Medulla oblongata (tissue), 1 donor: ENCODE measurements at regions not wholly inside any gene's neighbourhood (a gene's known extent, or its start where the extent isn't known, plus 50 kb on each side); places are given as distances from the start of the nearest gene placed in this dataset.
A peak's percentile ranks its signal among the peaks of the same experiment; 100 is the strongest.

Source experiments
- DNase-seq: peaks from one replicate; pipeline ENCODE4 v3.0.0-alpha.2; 2015; ENCODE audit errors: extremely low spot score

DNA sequence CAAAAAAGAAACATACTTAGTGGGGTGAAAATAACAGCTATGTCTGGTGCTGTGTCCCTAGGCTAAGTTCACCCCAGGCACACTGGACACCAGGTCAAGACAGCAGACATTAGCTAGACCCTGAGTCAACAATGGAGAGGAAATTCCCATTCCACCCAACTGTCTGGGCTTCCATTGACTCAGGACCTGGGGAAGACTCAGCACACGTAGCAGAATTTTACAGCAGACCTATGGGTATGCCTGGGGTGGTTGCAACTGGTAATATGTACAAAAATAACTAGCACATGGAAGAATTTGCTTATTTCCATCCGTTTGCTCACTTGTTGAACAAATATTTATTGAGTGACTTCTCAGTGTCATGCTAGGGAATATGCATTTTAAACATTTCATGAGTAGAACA is 117.0 kb downstream of the GAS1 start:
- DNase-seq, result no peak

DNA sequence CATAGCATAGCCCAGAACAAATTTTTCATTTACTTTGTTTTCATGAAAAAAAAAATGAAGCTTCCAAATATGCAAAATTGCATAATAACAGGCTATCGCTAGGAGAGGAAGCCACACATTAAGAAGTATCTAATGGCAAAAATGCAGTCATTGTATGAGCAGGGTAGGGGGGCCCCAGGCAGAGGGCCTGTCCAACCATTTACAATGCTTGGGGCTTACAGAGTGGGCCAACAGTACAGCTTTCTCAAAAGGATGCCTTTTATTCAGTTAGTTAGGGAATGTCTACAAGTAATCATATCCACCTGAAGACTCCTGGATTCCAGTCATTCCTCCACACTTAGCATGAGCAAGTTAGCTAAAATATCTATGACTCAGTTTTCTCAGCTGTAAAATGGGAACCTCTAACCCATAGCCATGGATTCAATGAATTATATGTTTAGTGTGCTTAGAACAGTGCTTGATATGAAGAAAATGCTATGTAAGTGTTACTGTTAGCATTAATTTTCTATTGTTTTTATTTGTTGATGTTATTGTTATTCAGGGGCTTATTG is 117.7 kb downstream of the GAS1 start:
- no peak for DNase-seq

DNA sequence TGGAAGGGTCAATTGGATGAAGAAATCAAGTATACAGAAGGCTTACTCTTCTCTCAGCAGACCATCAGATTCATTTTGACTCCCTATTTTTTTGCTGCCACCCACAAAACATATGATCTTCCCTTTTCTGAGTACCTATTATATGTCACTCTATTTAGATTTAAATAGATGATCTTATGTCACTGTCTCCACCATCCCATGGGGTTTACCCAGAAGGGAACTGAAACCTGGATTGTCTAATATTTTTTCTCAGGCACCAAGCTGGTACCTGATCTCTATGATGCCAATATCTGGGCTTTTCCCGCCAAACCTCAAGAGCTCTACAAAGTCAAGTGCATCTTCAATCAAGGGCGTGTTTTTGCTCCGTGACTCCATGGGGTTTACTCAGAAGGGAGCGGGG is 118.7 kb downstream of the GAS1 start:
- DNase-seq, result peak; percentile 6

DNA sequence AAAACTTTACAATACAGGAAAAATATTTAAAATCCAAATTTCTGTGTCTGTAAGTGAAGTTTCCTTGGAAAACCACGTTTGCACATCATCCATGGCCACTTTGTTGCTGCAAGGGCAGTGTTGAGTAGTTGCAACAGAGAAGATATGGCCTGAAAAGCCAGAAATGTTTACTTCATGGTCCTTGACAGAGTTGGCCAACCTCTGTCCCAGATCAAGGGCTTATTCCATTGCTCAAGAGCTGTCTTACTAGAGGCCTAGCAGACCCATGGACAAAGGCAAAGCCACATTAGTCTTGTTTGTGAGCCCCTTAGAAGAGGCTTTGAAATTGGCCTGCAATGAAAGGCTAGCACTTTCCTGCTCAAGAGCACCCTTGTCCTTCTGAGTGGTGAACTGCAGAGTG is 119.4 kb downstream of the GAS1 start:
- DNase-seq, result no peak

DNA sequence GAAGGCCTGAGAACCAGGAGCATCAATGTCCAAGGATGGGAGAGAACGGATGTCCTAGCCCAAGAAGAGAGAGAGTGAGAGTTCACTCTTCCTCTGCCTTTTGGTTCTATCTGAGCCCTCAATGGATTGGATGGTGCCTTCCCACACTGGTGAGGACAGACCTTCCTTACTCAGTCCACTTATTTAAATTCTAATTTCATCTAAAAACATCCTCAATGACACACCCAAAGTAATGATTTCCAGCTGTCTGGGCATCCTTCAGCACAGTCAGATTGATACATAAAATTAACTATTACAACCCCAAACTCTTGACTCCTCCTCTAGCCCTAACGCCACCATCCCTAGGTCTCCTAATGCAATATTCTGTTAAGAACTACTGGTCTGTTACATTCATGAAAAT is 122.0 kb downstream of the GAS1 start:
- no peak for DNase-seq

DNA sequence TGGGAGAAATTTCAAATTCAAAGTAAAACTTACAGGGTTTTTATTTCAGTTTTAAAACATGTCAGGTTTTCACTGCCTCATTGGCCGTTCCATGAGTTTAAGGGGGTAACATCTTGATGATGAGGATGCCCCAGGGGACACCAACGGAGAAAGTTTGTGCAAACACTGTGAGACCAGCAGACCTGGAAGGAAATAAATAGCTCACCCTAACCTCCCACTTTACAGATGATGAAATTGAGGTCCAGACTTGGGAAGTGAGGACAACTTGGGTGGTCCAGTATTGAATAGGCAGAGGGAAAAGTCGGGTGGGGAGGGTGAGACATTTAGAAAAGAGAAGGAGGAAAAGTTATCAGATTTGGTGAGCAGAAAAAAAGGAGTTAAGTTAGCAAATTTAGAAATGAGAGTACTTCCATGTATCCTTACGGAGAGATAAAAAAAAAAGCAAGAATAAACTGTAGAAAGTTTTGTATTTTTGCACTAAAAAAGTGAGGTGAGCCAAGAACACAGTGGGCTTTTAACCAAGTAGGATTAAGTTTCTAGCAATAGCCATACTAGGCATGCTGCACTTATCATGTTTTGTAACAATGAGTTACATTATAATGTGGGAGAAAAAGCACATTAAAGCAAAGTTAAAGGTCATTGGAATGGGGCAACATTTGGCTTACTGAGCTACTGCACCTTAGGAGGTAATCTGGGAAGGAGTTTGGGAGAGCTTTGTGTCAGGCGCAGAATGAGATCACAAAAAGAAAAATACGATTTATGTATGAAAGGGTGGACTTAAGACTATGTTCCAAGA is 125.1 kb downstream of the GAS1 start:
- DNase-seq, result no peak

DNA sequence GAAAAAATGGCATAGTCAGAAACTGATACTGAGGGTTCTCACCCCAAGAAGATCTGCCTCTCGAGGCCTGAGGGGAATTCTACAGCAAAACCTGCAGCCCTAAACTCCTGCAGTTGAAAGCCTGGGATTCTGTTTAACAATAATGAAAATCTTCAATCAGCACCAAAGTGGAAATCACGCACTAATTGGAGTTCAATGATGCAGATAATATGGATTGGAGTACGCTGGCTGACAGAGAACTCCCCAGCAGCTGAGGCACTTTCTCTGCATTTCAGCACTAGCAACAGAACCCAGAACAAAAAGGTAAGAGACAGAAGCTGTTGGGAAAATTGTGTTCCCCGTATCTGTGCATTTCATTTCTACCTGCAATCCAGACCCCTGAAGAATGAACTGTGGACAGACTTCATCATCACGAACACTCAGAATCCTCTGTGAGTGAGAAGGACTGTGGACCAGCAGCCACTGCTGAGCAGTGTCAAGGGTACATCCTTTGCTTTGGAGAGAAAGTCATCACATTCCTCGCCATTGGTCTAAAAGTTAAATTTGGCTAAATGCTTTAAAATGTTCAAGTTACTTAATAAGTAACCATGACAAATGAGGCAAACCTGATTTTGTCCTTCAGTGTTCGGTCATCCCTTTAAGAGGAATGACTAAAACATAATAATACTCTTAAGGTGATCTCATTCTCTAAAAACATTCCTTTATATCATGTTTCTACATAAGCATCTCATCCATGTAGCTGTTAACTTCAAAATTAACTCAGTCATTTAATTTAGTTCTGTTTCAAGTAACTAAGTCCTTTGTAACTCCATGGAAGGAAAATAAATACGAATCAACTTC is 126.1 kb downstream of the GAS1 start:
- no peak for DNase-seq

DNA sequence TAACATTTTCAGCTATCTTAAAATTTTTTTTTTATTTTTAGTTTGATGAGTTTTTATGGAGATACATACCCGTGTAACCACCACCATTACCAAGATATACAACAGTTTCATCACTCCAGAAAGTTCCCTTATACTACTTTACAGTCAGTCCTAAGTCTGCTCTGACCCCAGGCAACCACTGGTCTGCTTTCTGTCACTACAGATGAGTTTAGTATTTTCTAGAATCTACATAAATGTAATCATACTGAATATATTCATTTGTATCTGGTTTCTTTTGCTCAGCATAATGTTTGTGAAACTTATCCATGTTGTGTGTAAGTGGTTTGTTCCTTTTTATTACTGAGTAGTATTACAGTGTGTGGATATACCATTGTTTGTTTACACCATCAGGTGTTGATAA is 127.8 kb downstream of the GAS1 start:
- DNase-seq, result no peak

DNA sequence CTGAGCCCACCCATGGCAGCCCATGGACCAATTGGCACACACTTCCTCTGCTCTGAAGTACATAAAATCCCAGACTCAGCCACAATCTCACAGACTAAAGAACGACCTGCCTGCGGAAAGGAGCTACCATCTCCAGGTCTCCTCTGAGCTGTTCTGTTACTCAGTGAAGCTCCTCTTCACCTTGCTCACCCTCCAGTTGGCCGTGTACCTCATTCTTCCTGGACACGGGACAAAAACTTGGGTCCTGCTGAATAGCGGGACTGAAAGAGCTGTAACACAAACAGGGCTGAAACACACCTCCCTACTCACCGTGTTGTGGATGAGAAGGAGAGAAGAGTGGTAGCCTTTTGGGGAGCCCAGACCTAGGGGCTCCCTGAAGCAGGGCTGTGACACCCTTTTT is 128.7 kb downstream of the GAS1 start:
- DNase-seq, result no peak

DNA sequence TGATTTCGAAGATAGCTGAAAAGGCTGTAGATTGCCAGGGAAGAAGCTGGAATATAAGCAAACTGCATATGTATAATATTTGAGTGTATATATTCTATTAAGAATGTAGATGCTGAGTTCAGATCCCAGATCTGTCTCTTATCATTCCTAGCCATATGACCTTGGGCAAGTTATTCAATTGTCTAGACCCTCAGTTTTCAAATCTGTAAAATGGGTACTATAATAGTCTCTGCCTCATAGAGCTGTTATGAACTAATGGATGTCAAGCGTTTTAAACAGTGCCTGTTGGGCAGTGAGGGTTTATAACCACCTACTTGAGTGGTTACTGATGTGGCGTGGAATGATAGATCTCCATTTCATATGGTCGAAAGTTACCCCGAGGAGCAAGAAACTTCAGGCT is 130.4 kb downstream of the GAS1 start:
- DNase-seq, result no peak

DNA sequence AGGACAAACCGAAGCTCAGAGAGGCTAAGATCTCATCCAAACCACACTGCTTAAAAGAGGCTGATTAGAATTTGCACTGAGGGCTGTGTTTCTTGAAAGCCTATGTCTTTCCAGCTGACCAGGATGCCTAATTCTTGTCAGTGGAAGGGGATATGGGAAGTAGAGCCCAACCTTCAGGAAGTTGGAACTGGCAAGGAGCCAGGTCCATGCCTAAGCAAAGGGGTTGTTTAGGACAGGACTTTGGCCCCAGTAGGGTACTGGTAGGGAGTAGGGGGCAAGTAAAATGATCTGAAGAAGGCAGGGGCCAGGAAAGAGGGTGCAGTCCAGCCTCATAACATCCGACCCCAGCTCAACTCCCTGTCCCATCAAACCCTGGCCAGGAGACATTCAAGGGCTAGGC is 130.9 kb downstream of the GAS1 start:
- no peak for DNase-seq

DNA sequence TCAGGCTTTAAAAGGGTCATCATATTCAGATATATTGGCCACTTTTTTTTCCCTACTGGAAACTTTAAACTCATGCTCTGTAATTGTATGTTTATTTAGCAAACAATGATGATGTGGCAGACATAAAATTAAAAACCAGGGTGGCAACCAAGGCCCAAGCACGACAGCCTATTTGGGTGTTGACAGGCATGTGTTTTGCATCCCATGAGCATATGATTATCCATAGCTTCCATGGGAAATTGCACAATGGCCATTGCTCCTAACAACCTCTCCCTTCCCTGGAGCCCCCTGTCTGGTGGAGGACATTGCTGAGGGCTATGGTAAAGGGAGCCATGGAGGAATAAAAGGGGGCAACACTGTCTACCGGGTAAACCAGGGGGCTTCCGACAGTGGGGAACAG is 134.7 kb downstream of the GAS1 start:
- no peak for DNase-seq

DNA sequence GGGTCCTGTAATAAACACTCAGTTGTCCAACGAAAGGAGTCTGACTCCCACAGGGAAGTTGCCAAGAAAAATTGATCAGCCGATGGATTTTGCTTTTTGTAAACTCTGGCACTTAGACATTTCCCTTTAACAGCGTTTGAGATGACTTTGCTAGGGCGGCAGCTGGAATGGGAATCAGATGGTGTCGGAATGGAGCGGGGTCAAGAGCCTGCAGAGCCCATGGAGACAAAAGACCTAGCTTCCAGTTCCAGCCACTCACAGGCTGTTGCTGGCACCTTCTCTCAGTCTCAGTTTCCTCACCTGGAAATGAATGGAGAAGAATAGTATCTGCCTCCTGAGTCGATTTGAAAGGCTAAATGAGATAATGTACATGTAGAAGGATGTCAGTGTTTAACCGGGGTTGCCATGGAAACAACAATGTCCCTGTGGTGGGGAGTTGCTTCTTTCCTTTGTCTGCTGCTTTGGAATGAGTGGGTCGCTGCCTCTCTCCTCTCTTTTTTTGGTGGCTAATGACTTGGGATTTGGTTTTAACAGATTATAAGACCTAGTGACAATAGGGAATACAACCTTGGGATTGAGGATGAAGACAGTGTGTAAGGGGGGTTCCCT is 137.4 kb downstream of the GAS1 start:
- DNase-seq, result no peak

DNA sequence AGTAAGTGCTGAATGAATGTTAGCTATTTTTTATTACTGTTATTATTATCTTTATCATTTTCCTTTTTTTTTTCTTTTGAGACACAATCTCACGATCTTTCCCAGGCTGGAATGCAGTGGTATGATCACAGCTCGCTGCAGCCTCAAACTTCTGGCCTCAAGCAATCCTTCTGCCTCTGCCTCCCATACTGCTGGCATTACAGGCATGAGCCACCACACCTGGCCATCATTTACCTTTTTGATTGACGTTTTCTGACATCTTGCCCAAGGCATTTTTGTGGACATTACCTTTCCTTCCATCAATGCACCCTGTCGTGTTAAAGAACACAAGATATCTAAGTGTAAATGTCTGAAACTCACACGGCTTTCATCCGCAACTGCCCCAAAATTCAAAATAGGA is 138.2 kb downstream of the GAS1 start:
- no peak for DNase-seq

DNA sequence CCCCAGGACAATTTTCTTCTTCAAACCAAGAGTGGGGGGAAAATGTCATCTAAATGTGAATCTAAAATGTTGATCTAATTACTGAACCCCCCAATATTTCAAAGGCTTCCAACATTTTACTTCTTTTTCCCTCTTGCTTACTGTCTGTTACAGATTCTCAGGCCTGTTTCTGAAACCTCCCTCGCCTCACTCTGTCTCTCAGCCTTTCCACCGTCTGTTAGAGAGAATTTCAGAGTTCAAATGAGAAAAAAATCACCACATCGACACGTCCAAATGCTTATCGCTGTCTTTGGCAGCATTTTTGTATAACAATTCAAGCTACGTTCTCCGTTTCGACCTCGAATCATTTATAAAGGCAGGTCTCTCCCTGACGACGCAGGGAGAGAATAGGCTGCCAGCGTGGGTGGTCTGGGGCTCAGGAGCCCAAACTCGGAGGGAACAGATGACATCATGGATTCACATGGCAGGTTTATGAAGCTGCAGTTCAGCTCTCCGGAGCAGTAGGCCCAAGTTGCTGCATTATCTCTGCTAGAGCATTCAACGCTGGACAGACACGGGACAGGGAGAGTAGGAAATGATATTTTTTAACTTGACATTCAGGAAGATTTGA is 139.8 kb downstream of the GAS1 start:
- no peak for DNase-seq

DNA sequence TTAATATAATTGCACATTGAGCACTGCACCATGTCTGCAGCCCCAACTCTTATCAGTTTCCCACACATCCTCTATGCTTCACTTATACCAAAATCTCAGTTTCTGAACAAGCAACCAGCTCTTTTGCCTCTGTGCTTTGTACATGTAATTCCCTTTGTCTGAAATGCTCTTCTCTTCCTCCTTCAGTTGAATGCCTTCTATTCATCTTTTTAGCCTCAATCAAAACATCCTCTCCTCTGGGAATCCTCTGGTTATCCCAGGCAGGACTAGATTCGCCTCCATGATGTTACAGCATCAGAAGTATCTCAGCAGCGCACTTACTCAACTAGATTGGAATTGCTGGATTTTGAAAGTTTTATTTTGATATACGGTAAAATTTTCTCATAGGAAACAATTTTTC is 143.3 kb downstream of the GAS1 start:
- no peak for DNase-seq

DNA sequence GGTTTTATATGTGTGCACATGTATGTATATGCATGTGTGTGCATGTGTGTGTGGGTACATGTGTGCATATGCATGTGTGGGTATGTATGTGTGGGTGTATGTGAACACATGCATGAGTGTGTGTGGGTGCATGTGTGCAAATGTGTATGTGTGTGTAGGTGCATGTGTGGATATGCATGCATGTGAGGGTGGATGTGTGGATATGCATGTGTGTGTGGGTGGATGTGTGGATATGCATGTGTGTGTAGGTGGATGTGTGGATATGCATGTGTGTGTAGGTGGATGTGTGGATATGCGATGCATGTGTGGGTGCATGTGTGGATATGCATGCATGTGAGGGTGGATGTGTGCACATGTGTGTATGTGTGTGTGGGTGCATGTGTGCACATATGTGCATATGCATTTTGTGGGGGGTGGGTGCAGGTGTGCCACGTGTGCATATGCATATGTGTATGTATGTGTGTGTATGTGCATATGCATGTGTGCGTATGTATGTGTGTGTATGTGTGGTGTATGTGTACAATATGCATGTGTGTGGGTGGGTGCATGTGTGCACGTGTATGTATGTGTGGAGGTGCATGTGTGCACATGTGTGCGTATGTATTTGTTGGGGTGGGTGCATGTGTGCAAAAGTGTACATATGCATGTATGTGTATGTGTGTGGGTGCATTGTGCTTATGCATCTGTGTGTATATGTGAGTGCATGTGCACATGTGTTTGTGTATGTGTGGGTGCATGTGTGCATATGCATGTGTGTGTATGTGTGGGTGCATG is 144.2 kb downstream of the GAS1 start:
- DNase-seq, result no peak

DNA sequence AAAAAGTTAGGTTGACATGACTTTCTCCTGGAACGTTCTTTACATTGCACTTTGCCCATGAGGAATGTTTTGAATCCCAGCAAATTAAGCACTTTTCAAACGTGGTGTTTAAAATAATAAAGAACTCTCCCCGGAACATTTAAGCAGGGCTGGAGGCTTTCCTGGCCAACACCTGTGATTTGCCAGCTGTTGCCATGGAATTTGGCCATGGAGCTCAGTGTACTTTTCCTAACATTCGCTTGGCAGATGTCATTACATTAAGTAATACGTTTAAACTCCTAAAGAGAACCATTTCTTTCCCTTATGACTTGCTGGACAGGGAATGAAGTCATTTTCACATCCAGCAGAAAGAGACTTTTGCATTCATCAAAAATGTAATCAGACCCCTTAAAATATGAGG is 146.1 kb downstream of the GAS1 start:
- DNase-seq, result no peak

DNA sequence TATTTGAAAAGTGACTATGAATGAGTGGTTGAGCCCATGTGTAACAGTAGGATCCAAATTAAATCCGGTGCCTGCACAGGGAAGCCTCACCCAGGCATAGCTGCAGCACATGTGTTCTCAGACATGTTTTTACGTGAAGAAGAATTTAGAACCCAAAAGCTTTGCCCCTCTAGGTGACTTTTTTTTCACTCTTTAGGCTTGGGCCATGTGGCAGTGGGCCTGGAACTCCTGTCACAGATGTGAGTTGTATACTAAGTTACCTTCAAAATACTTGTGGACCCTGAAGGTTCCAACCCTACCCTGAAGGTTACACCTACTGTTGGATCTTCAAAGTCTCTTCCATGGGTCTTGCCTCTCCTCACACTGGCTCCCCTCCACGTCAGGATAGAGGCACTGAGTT is 146.6 kb downstream of the GAS1 start:
- no peak for DNase-seq

DNA sequence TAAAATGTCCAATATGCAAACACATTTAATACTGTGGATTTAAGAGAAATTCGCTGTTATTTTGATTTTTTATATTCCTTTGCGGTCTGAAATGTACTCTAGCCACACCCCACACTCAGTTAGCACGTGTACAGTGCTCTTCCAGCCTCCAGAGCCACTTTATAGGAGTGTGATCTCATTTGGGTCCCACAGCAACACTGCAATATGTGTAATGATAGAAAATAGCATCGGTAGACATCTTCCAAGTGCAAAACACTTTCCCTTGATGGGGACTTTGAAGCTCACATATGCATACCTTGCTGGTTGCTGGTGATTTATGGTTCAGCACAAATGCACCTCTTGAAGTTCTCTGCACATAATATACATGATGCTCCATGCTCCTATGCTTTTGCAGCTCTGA is 148.3 kb downstream of the GAS1 start:
- DNase-seq, result no peak

DNA sequence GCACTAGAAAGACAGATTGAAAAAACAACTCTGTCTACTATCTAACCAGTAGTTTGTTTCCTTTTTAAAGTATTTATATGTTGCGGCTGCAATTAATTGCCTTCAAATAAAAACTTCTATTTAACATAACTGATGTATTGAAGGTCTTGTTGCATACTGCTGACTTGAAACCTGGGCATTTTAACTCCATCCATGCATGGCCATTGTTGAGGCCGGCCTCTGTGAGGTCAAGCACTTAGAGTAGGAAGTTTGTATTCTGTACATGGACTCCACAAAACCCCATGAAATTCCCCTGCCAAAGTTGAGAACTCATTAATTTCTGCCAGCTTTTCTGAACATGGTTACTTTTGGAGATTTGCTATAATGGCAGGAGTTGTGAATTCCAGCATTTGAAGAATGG is 150.6 kb downstream of the GAS1 start:
- DNase-seq, result no peak
